ENCODE measurements at regions not wholly inside any gene's neighbourhood (a gene's known extent, or its start where the extent isn't known, plus 50 kb on each side); places are given as distances from the start of the nearest gene placed in this dataset.

GRCh38 chr5:124593952-124594351 is 152.5 kb downstream of the ZNF608 start:
- TF ChIP-seq GATA2 (IDR thresholded peaks at IDR 0.05; ENCODE audit: low read depth, low read length) (no peak), GATA3 (IDR thresholded peaks at IDR 0.05; ENCODE audit: low read depth, low read length) (no peak)

Measured in SH-SY5Y (cell line).